ENCODE measurements at regions not wholly inside any gene's neighbourhood (a gene's known extent, or its start where the extent isn't known, plus 50 kb on each side); places are given as distances from the start of the nearest gene placed in this dataset.
"Not testable (repeated sequence)": the region's sequence is repeated elsewhere in the genome, so short reads cannot be mapped to it uniquely, and the experiment has no call there.

- DNase-seq (ENCODE audit: low read depth) = no peak
- no peak for TF ChIP-seq MYC (IDR thresholded peaks at IDR 0.05; ENCODE audit: low read depth, low read length)
Observed at GRCh38 chr3:118146658-118147375, 887.8 kb downstream of the IGSF11 start.

GRCh38 chr3:118151164-118151563 is 883.5 kb downstream of the IGSF11 start:
- no peak overlapping the region for H3K4me3 ChIP-seq (ENCODE audit: low read depth, low read length)
- no peak for TF ChIP-seq MAX (IDR thresholded peaks at IDR 0.05; ENCODE audit: low read depth, low read length)
- TF ChIP-seq MYC (IDR thresholded peaks at IDR 0.05; ENCODE audit: low read depth, low read length) = no peak
- TF ChIP-seq POLR2A (IDR thresholded peaks at IDR 0.05; ENCODE audit: extremely low read depth, insufficient read length) = no peak
- no peak for TF ChIP-seq CTCF (IDR thresholded peaks at IDR 0.05; ENCODE audit: low read depth, low read length)
- no peak for DNase-seq (ENCODE audit: low read depth)

More at GRCh38 chr3:118146658-118147375, 887.8 kb downstream of the IGSF11 start:
- no peak overlapping the region for H3K4me3 ChIP-seq (ENCODE audit: low read depth, low read length)

GRCh38 chr3:118162627-118163588 is 871.7 kb downstream of the IGSF11 start:
- DNase-seq (ENCODE audit: low read depth); H3K4me3 ChIP-seq (ENCODE audit: low read depth, low read length): not testable (repeated sequence)

GRCh38 chr3:118165413-118165812 is 869.2 kb downstream of the IGSF11 start:
- no peak for TF ChIP-seq MYC (IDR thresholded peaks at IDR 0.05; ENCODE audit: low read depth, low read length)
- TF ChIP-seq MAX (IDR thresholded peaks at IDR 0.05; ENCODE audit: low read depth, low read length) = no peak
- TF ChIP-seq CTCF (IDR thresholded peaks at IDR 0.05; ENCODE audit: low read depth, low read length) = no peak
- TF ChIP-seq POLR2A (IDR thresholded peaks at IDR 0.05; ENCODE audit: extremely low read depth, insufficient read length) = no peak
- H3K4me3 ChIP-seq (ENCODE audit: low read depth, low read length) = no peak overlapping the region
- DNase-seq (ENCODE audit: low read depth) = no peak

GRCh38 chr3:118167571-118167970 is 867.1 kb downstream of the IGSF11 start:
- no peak for TF ChIP-seq MAX (IDR thresholded peaks at IDR 0.05; ENCODE audit: low read depth, low read length)
- no peak for TF ChIP-seq CTCF (IDR thresholded peaks at IDR 0.05; ENCODE audit: low read depth, low read length)
- TF ChIP-seq POLR2A (IDR thresholded peaks at IDR 0.05; ENCODE audit: extremely low read depth, insufficient read length) = no peak
- TF ChIP-seq MYC (IDR thresholded peaks at IDR 0.05; ENCODE audit: low read depth, low read length) = no peak
- H3K4me3 ChIP-seq (ENCODE audit: low read depth, low read length) = no peak overlapping the region
- no peak for DNase-seq (ENCODE audit: low read depth)

- TF ChIP-seq CTCF (IDR thresholded peaks at IDR 0.05; ENCODE audit: low read depth, low read length) (no peak), POLR2A (IDR thresholded peaks at IDR 0.05; ENCODE audit: extremely low read depth, insufficient read length) (no peak)
- no peak overlapping the region for H3K4me3 ChIP-seq (ENCODE audit: low read depth, low read length)
- no peak for DNase-seq (ENCODE audit: low read depth)
Observed at GRCh38 chr3:118168175-118168574, 866.5 kb downstream of the IGSF11 start.
